C4-2B (cell line): ENCODE measurements at regions not wholly inside any gene's neighbourhood (a gene's known extent, or its start where the extent isn't known, plus 50 kb on each side); places are given as distances from the start of the nearest gene placed in this dataset.

ENCODE experiments used
- H3K27ac ChIP-seq: fragments of 450-650 bp; 2 replicates; pipeline ENCODE4 v1.5.1; 2017
- ZFX ChIP-seq: fragments of 450-650 bp; IDR thresholded peaks from 2 replicates; pipeline ENCODE4 v1.6.1; 2017
- TF ChIP-seq, protein P1 (sequence below): fragments of 450-650 bp; conservative IDR thresholded peaks from 2 replicates; pipeline ENCODE4 v1.5.1; 2017; ENCODE audit warnings: mild to moderate bottlenecking

DNA sequence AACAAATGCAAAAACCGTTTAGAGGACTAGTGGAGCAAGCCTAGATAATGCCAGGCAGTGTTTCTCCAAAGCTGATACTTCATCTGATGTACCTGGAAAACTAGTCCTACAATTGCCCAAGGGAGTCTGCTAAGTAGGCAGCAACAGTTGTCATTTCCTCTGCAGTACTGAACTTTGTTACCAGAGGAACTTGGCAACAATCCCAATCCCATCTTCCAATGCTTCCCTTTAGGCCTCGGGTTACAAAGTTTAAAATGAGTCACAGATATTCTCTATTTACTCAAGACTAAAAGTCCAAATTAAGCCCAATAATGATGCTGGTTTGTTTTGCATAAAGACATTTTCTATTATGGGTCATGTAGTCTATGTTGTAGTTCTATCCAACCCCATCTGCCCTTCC, 120.0 kb upstream of the GLRA2 start:
- H3K27ac ChIP-seq = no peak overlapping the region
- TF ChIP-seq, protein P1, sequence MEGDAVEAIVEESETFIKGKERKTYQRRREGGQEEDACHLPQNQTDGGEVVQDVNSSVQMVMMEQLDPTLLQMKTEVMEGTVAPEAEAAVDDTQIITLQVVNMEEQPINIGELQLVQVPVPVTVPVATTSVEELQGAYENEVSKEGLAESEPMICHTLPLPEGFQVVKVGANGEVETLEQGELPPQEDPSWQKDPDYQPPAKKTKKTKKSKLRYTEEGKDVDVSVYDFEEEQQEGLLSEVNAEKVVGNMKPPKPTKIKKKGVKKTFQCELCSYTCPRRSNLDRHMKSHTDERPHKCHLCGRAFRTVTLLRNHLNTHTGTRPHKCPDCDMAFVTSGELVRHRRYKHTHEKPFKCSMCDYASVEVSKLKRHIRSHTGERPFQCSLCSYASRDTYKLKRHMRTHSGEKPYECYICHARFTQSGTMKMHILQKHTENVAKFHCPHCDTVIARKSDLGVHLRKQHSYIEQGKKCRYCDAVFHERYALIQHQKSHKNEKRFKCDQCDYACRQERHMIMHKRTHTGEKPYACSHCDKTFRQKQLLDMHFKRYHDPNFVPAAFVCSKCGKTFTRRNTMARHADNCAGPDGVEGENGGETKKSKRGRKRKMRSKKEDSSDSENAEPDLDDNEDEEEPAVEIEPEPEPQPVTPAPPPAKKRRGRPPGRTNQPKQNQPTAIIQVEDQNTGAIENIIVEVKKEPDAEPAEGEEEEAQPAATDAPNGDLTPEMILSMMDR = no peak
- no peak for TF ChIP-seq ZFX

DNA sequence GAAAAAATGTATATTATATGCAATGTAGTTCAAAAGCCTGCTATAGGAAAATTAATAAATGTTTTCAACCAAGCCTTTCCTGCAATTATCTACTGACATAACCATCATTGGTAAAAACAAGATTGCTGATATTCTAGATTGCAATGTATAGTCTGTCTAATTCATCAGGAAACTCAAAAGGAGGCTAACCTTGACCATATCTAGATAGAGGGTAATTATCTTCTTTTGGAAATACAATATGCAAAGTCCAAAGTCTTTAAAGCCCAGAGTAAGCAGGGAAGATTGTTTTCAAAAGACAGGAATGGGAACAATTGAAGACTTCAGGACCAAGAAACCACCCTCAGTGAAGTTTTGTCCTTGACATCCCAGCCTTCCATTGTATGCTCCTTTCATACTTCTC, 123.1 kb upstream of the GLRA2 start:
- no peak for TF ChIP-seq ZFX
- TF ChIP-seq, protein P1 = no peak
- H3K27ac ChIP-seq = no peak overlapping the region

DNA sequence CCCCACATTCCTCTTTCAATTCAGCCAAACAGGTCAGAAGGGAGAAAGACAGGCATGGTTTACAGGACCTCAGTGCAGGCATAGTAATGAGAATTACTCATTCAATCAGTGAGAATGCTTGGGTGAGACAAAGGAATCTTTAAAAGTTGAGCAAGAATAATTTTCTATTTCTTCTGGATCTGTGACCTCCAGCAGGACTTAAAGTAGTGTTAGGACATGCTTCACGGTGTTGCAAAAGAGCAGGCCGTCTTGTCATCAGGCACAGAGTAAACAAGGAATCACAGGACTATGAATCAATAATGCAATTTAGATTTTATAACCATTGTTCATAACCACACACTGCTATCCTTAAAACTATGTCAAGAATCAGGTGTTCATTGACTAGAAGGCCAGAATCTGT, 130.6 kb upstream of the GLRA2 start:
- no peak overlapping the region for H3K27ac ChIP-seq
- TF ChIP-seq ZFX = no peak
- TF ChIP-seq, protein P1 = no peak

DNA sequence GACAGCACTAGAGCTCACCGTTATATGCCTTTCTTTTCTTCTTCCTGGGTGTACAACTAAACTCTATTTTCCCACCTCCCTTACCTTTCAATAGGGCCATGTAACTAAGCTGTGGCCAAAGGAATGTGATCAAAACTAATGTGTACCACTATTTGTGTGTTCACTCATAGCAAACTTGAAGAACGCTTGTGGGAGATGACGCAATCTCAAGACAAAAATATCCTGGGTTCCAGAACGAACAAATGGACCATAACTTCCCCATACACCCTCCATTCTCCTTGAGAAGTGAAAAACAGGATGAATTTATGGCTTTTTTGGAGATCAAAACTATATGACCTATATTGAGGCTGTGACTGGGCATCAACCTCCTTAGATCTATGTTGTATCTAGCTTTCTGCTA, 139.7 kb upstream of the GLRA2 start:
- no peak for TF ChIP-seq ZFX
- TF ChIP-seq, protein P1 = no peak
- H3K27ac ChIP-seq = no peak overlapping the region

DNA sequence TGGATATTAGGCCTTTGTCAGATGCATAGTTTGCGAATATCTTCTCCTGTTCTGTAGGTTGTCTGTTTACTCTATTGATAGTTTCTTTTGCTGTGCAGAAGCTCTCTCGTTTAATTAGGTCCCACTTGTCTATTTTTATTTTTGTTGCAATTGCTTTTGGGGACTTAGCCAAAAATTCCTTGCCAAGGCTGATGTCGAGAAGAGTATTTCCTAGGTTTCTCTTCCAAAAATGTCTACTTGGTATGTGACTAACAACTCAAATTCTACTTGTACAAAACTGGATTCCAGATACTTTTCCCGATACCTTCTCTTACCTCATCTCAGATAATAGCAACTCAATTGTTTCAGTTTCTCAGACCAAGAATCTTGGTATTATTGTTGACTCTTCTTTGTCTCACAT, 142.4 kb upstream of the GLRA2 start:
- no peak overlapping the region for H3K27ac ChIP-seq
- TF ChIP-seq, protein P1 = no peak
- TF ChIP-seq ZFX = no peak

DNA sequence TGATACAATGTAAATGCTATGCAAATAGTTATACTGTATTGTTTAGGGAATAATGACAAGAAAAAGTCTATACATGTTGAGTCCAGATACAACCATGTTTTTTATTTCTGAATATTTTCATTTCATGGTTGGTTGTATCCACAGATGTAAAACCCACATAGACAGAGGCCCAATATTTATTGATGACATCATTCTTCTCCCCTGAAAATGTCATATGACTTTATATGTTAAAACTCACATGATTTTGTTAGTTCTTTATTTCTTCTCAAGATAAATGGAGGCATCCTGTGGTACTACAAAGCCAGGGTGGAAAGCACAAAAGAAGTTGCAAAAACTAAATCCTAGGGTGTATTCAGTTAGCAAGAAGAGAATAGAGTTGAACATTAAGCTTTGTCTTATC, 149.3 kb upstream of the GLRA2 start:
- TF ChIP-seq ZFX = no peak
- TF ChIP-seq, protein P1 = no peak
- no peak overlapping the region for H3K27ac ChIP-seq

DNA sequence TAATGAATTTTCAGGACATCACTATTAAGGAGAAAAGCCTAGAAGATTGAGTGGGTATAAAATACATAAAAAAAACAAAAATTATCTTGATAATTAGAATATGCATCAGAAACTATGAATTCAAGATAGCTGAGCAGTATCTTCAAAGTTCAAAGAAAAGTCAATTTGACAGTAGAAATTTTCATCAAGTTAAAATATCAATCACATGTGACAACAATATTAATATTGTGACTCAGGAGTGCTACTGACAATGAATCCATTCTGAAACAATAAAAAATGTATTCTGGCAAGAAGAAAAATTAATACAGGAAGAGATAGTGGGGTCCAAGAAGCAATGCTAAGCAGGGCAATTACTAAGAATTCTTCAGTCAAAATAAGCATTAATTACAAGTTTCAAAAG, 151.9 kb upstream of the GLRA2 start:
- no peak for TF ChIP-seq ZFX
- TF ChIP-seq, protein P1 = no peak
- no peak overlapping the region for H3K27ac ChIP-seq

DNA sequence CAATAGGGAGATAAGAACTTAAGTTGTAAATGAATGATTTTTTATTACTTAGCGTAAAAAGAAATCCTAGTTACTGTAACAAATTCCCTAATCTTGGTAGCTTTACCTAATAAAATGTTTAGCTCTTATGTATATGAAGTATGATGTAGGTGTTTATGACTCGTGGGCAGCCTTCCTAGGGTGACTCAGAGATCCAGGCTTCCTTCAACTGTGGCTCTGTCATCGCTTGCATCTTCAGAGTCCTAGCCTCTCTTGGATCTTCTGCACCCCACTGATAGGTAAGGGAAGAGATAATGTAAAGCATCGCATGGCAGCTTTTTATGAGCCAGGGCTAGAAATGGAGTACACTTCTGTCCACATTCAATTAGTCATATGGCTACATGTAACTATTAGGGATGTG, 165.6 kb upstream of the GLRA2 start:
- H3K27ac ChIP-seq = no peak overlapping the region
- TF ChIP-seq ZFX = no peak
- TF ChIP-seq, protein P1 = no peak
